Tibial nerve (tissue), 4 donors: ENCODE measurements at regions not wholly inside any gene's neighbourhood (a gene's known extent, or its start where the extent isn't known, plus 50 kb on each side); places are given as distances from the start of the nearest gene placed in this dataset.
"Not testable (repeated sequence)": the region's sequence is repeated elsewhere in the genome, so short reads cannot be mapped to it uniquely, and the experiment has no call there.

ENCODE experiments used
- DNase-seq, 2 donors: peaks; one replicate each; pipeline ENCODE4 v3.0.0-alpha.2; 2019; ENCODE audit warnings: low spot score in 2 of 2
- H3K27ac ChIP-seq, 4 donors: fragments of 200-600 bp; sonication (generic) in 3 of 4; one replicate each; pipeline ENCODE4 v1.5.1; 2017 to 2019; ENCODE audit warnings: mild to moderate bottlenecking in 1 of 4
- H3K27me3 ChIP-seq, 2 donors: fragments of 200-600 bp; sonication (generic) in 1 of 2; one replicate each; pipeline versions ENCODE4 v1.5.1 to v1.6.0; 2017 to 2019
- H3K36me3 ChIP-seq, 3 donors: fragments of 200-600 bp; sonication (generic); one replicate each; pipeline ENCODE4 v1.5.1; 2018 to 2019
- H3K4me1 ChIP-seq, 4 donors: fragments of 200-600 bp; sonication (generic) in 3 of 4; one replicate each; pipeline ENCODE4 v1.5.1; 2017 to 2019
- H3K4me3 ChIP-seq, 4 donors: fragments of 200-600 bp; sonication (generic) in 3 of 4; one replicate each; pipeline ENCODE4 v1.5.1; 2017 to 2019; ENCODE audit warnings: mild to moderate bottlenecking in 1 of 4, moderate library complexity in 1 of 4
- H3K9me3 ChIP-seq, 4 donors: fragments of 200-600 bp; sonication (generic) in 3 of 4; one replicate each; pipeline ENCODE4 v1.5.1; 2017 to 2019
- CTCF ChIP-seq, 5 experiments: fragments of 200-600 bp in 3 of 5; fragments of 450-650 bp in 2 of 5; sonication (generic) in 3 of 5; IDR thresholded peaks; one replicate each; pipeline ENCODE4 v1.5.1; 2016 to 2019; ENCODE audit warnings: antibody characterized with exemption in 5 of 5, mild to moderate bottlenecking in 3 of 5, moderate library complexity in 2 of 5
- EP300 ChIP-seq, 2 donors: sonication (generic); formaldehyde crosslinking; IDR thresholded peaks; one replicate each; pipeline ENCODE4 v1.6.1; 2017; ENCODE audit warnings: antibody characterized with exemption in 2 of 2, mild to moderate bottlenecking in 1 of 2
- POLR2A ChIP-seq, 2 donors: fragments of 450-650 bp; IDR thresholded peaks; one replicate each; pipeline ENCODE4 v1.6.1; 2017; ENCODE audit warnings: antibody characterized with exemption in 2 of 2, mild to moderate bottlenecking in 2 of 2, moderate library complexity in 2 of 2
- WGBS, 2 donors: methylation state at CpG; one replicate each; pipeline ENCODE4 v1.1.5; 2018; 5-methylcytosine and 5-hydroxymethylcytosine counted together

GRCh38 chr5:123992641-123993040 is 480.7 kb downstream of the CSNK1G3 start:
- no peak for DNase-seq
- no peak overlapping the region for H3K27ac ChIP-seq
- TF ChIP-seq CTCF (IDR thresholded peaks at IDR 0.05) (no peak), EP300 (IDR thresholded peaks at IDR 0.05) (no peak), POLR2A (IDR thresholded peaks at IDR 0.05) (no peak)
- H3K36me3 ChIP-seq = no peaks in the 10 kb centered on the region
- WGBS, 2 donors = 61 to 63% methylated on average over 2 of the region's 2 CpGs
- no peaks in the 10 kb centered on the region for H3K27me3 ChIP-seq
- H3K4me1 ChIP-seq = peaks cover 0 to 7% (median 0%) of the 10 kb centered on the region in 4 donors
- peaks cover 0 to 1% (median 0%) of the 10 kb centered on the region in 4 donors for H3K9me3 ChIP-seq
- no peak overlapping the region for H3K4me3 ChIP-seq

GRCh38 chr5:123987956-123988355 is 476.0 kb downstream of the CSNK1G3 start:
- H3K9me3 ChIP-seq = peaks cover 0 to 22% (median 3%) of the 10 kb centered on the region in 4 donors
- no peaks in the 10 kb centered on the region for H3K4me1 ChIP-seq
- no peaks in the 10 kb centered on the region for H3K36me3 ChIP-seq
- no peak for TF ChIP-seq EP300 (IDR thresholded peaks at IDR 0.05)
- no peak for TF ChIP-seq CTCF (IDR thresholded peaks at IDR 0.05)
- no peak for TF ChIP-seq POLR2A (IDR thresholded peaks at IDR 0.05)
- H3K27me3 ChIP-seq = no peaks in the 10 kb centered on the region
- no peak for DNase-seq
- no peak overlapping the region for H3K27ac ChIP-seq
- 82 to 85% methylated on average over 5 of the region's 5 CpGs for WGBS, 2 donors
- no peak overlapping the region for H3K4me3 ChIP-seq

GRCh38 chr5:123976379-123977033 is 464.5 kb downstream of the CSNK1G3 start:
- Histone ChIP-seq H3K36me3 (no peaks in the 10 kb centered on the region), H3K9me3 (no peaks in the 10 kb centered on the region), H3K4me1 (no peaks in the 10 kb centered on the region), H3K4me3 (no peak overlapping the region), H3K27ac (no peak overlapping the region), H3K27me3 (no peaks in the 10 kb centered on the region)
- TF ChIP-seq EP300 (IDR thresholded peaks at IDR 0.05) = no peak
- TF ChIP-seq CTCF (IDR thresholded peaks at IDR 0.05) = no peak
- DNase-seq = no peak
- 79 to 83% methylated on average over 4 of the region's 4 CpGs for WGBS, 2 donors

GRCh38 chr5:123975521-123975920 is 463.5 kb downstream of the CSNK1G3 start:
- not testable (repeated sequence) for H3K4me3 ChIP-seq, H3K27ac ChIP-seq, H3K36me3 ChIP-seq, H3K9me3 ChIP-seq, H3K27me3 ChIP-seq, DNase-seq, H3K4me1 ChIP-seq

- DNase-seq = no peak
- H3K9me3 ChIP-seq = no peaks in the 10 kb centered on the region
- no peak for TF ChIP-seq POLR2A (IDR thresholded peaks at IDR 0.05)
- TF ChIP-seq EP300 (IDR thresholded peaks at IDR 0.05) = no peak
- no peak for TF ChIP-seq CTCF (IDR thresholded peaks at IDR 0.05)
- WGBS, 2 donors = 87 to 89% methylated on average over 1 of the region's 1 CpG
- no peaks in the 10 kb centered on the region for H3K4me1 ChIP-seq
- H3K4me3 ChIP-seq = no peak overlapping the region
- no peaks in the 10 kb centered on the region for H3K27me3 ChIP-seq
- H3K36me3 ChIP-seq = no peaks in the 10 kb centered on the region
- H3K27ac ChIP-seq = no peak overlapping the region
These were observed 454.8 kb downstream of the CSNK1G3 start for GRCh38 chr5:123966781-123967180.

GRCh38 chr5:123965626-123966025 is 453.6 kb downstream of the CSNK1G3 start:
- H3K27me3 ChIP-seq = no peaks in the 10 kb centered on the region
- 33 to 52% methylated on average over 3 of the region's 3 CpGs for WGBS, 2 donors
- DNase-seq = no peak
- H3K4me1 ChIP-seq = no peaks in the 10 kb centered on the region
- H3K9me3 ChIP-seq = no peaks in the 10 kb centered on the region
- H3K36me3 ChIP-seq = no peaks in the 10 kb centered on the region
- no peak for TF ChIP-seq POLR2A (IDR thresholded peaks at IDR 0.05)
- TF ChIP-seq EP300 (IDR thresholded peaks at IDR 0.05) = no peak
- no peak for TF ChIP-seq CTCF (IDR thresholded peaks at IDR 0.05)
- H3K27ac ChIP-seq = no peak overlapping the region
- no peak overlapping the region for H3K4me3 ChIP-seq
